ENCODE measurements at regions not wholly inside any gene's neighbourhood (a gene's known extent, or its start where the extent isn't known, plus 50 kb on each side); places are given as distances from the start of the nearest gene placed in this dataset.

- no peaks in the 10 kb centered on the region for H3K4me1 ChIP-seq (ENCODE audit: control insufficient read depth, insufficient read depth, low read length)
- DNase-seq: peak; percentile 58
- H3K27me3 ChIP-seq (ENCODE audit: control insufficient read depth, insufficient read depth, low read length): no peaks in the 10 kb centered on the region
- WGBS (ENCODE audit: insufficient coverage): 8% methylated on average over 3 of the region's 7 CpGs
- no peak overlapping the region for H3K4me3 ChIP-seq (ENCODE audit: low read length)
- H3K9me3 ChIP-seq (replicated peaks; ENCODE audit: control insufficient read depth, low read depth, low read length): no peaks in the 10 kb centered on the region
- no peak overlapping the region for H3K27ac ChIP-seq (ENCODE audit: low read length)
- H3K36me3 ChIP-seq (ENCODE audit: control insufficient read depth, insufficient read depth, low read length): no peaks in the 10 kb centered on the region
Measured at GRCh38 chr10:121352231-121352855, 245.9 kb downstream of the FGFR2 start.

- Histone ChIP-seq H3K4me3 (ENCODE audit: low read length) (no peak overlapping the region), H3K9me3 (replicated peaks; ENCODE audit: control insufficient read depth, low read depth, low read length) (no peaks in the 10 kb centered on the region), H3K27ac (ENCODE audit: low read length) (no peak overlapping the region), H3K27me3 (ENCODE audit: control insufficient read depth, insufficient read depth, low read length) (no peaks in the 10 kb centered on the region), H3K36me3 (ENCODE audit: control insufficient read depth, insufficient read depth, low read length) (no peaks in the 10 kb centered on the region), H3K4me1 (ENCODE audit: control insufficient read depth, insufficient read depth, low read length) (no peaks in the 10 kb centered on the region)
- 82% methylated on average over 4 of the region's 6 CpGs for WGBS (ENCODE audit: insufficient coverage)
- no peak for DNase-seq
Measured at GRCh38 chr10:121355161-121355560, 243.1 kb downstream of the FGFR2 start.

GRCh38 chr10:121356183-121356582 is 242.1 kb downstream of the FGFR2 start:
- H3K36me3 ChIP-seq (ENCODE audit: control insufficient read depth, insufficient read depth, low read length): no peaks in the 10 kb centered on the region
- H3K4me1 ChIP-seq (ENCODE audit: control insufficient read depth, insufficient read depth, low read length): no peaks in the 10 kb centered on the region
- no peaks in the 10 kb centered on the region for H3K27me3 ChIP-seq (ENCODE audit: control insufficient read depth, insufficient read depth, low read length)
- DNase-seq: no peak
- 89% methylated on average over 1 of the region's 2 CpGs for WGBS (ENCODE audit: insufficient coverage)
- no peak overlapping the region for H3K27ac ChIP-seq (ENCODE audit: low read length)
- no peaks in the 10 kb centered on the region for H3K9me3 ChIP-seq (replicated peaks; ENCODE audit: control insufficient read depth, low read depth, low read length)
- no peak overlapping the region for H3K4me3 ChIP-seq (ENCODE audit: low read length)

GRCh38 chr10:121357401-121357800 is 240.8 kb downstream of the FGFR2 start:
- no peaks in the 10 kb centered on the region for H3K36me3 ChIP-seq (ENCODE audit: control insufficient read depth, insufficient read depth, low read length)
- DNase-seq: no peak
- no peak overlapping the region for H3K27ac ChIP-seq (ENCODE audit: low read length)
- WGBS (ENCODE audit: insufficient coverage): 28% methylated on average over 6 of the region's 6 CpGs
- H3K9me3 ChIP-seq (replicated peaks; ENCODE audit: control insufficient read depth, low read depth, low read length): no peaks in the 10 kb centered on the region
- H3K27me3 ChIP-seq (ENCODE audit: control insufficient read depth, insufficient read depth, low read length): no peaks in the 10 kb centered on the region
- H3K4me1 ChIP-seq (ENCODE audit: control insufficient read depth, insufficient read depth, low read length): no peaks in the 10 kb centered on the region
- H3K4me3 ChIP-seq (ENCODE audit: low read length): no peak overlapping the region

- Histone ChIP-seq H3K4me3 (ENCODE audit: low read length) (no peak overlapping the region), H3K27me3 (ENCODE audit: control insufficient read depth, insufficient read depth, low read length) (no peaks in the 10 kb centered on the region), H3K4me1 (ENCODE audit: control insufficient read depth, insufficient read depth, low read length) (no peaks in the 10 kb centered on the region), H3K36me3 (ENCODE audit: control insufficient read depth, insufficient read depth, low read length) (no peaks in the 10 kb centered on the region), H3K9me3 (replicated peaks; ENCODE audit: control insufficient read depth, low read depth, low read length) (no peaks in the 10 kb centered on the region), H3K27ac (ENCODE audit: low read length) (no peak overlapping the region)
- 86% methylated on average over 5 of the region's 5 CpGs for WGBS (ENCODE audit: insufficient coverage)
- DNase-seq: no peak
Measured at GRCh38 chr10:121362026-121362425, 236.2 kb downstream of the FGFR2 start.

GRCh38 chr10:121365566-121365965 is 232.7 kb downstream of the FGFR2 start:
- H3K4me3 ChIP-seq (ENCODE audit: low read length): no peak overlapping the region
- H3K36me3 ChIP-seq (ENCODE audit: control insufficient read depth, insufficient read depth, low read length): no peaks in the 10 kb centered on the region
- DNase-seq: no peak
- no peaks in the 10 kb centered on the region for H3K9me3 ChIP-seq (replicated peaks; ENCODE audit: control insufficient read depth, low read depth, low read length)
- 84% methylated on average over 29 of the region's 29 CpGs for WGBS (ENCODE audit: insufficient coverage)
- peaks cover 3% of the 10 kb centered on the region for H3K27me3 ChIP-seq (ENCODE audit: control insufficient read depth, insufficient read depth, low read length)
- no peak overlapping the region for H3K27ac ChIP-seq (ENCODE audit: low read length)
- no peaks in the 10 kb centered on the region for H3K4me1 ChIP-seq (ENCODE audit: control insufficient read depth, insufficient read depth, low read length)

GRCh38 chr10:121368347-121369025 is 229.8 kb downstream of the FGFR2 start:
- Histone ChIP-seq H3K27ac (ENCODE audit: low read length) (no peak overlapping the region), H3K36me3 (ENCODE audit: control insufficient read depth, insufficient read depth, low read length) (no peaks in the 10 kb centered on the region), H3K27me3 (ENCODE audit: control insufficient read depth, insufficient read depth, low read length) (peaks cover 3% of the 10 kb centered on the region), H3K4me1 (ENCODE audit: control insufficient read depth, insufficient read depth, low read length) (no peaks in the 10 kb centered on the region), H3K9me3 (replicated peaks; ENCODE audit: control insufficient read depth, low read depth, low read length) (no peaks in the 10 kb centered on the region), H3K4me3 (ENCODE audit: low read length) (no peak overlapping the region)
- DNase-seq: peak; percentile 41
- 53% methylated on average over 6 of the region's 9 CpGs for WGBS (ENCODE audit: insufficient coverage)

- Histone ChIP-seq H3K27me3 (ENCODE audit: control insufficient read depth, insufficient read depth, low read length) (peaks cover 3% of the 10 kb centered on the region), H3K36me3 (ENCODE audit: control insufficient read depth, insufficient read depth, low read length) (no peaks in the 10 kb centered on the region), H3K4me1 (ENCODE audit: control insufficient read depth, insufficient read depth, low read length) (no peaks in the 10 kb centered on the region), H3K9me3 (replicated peaks; ENCODE audit: control insufficient read depth, low read depth, low read length) (no peaks in the 10 kb centered on the region), H3K27ac (ENCODE audit: low read length) (no peak overlapping the region), H3K4me3 (ENCODE audit: low read length) (no peak overlapping the region)
- peak; percentile 66 for DNase-seq
- WGBS (ENCODE audit: insufficient coverage): 20% methylated on average over 3 of the region's 3 CpGs
Measured at GRCh38 chr10:121369616-121370015, 228.6 kb downstream of the FGFR2 start.

- WGBS (ENCODE audit: insufficient coverage): no CpG with 5 or more reads among the region's 3 CpGs
- H3K4me1 ChIP-seq (ENCODE audit: control insufficient read depth, insufficient read depth, low read length): no peaks in the 10 kb centered on the region
- DNase-seq: no peak
- H3K4me3 ChIP-seq (ENCODE audit: low read length): no peak overlapping the region
- no peaks in the 10 kb centered on the region for H3K36me3 ChIP-seq (ENCODE audit: control insufficient read depth, insufficient read depth, low read length)
- peaks cover 3% of the 10 kb centered on the region for H3K27me3 ChIP-seq (ENCODE audit: control insufficient read depth, insufficient read depth, low read length)
- no peaks in the 10 kb centered on the region for H3K9me3 ChIP-seq (replicated peaks; ENCODE audit: control insufficient read depth, low read depth, low read length)
- no peak overlapping the region for H3K27ac ChIP-seq (ENCODE audit: low read length)
Measured at GRCh38 chr10:121371836-121372235, 226.4 kb downstream of the FGFR2 start.

GRCh38 chr10:121373411-121373810 is 224.8 kb downstream of the FGFR2 start:
- H3K4me3 ChIP-seq (ENCODE audit: low read length): no peak overlapping the region
- H3K4me1 ChIP-seq (ENCODE audit: control insufficient read depth, insufficient read depth, low read length): no peaks in the 10 kb centered on the region
- no peaks in the 10 kb centered on the region for H3K9me3 ChIP-seq (replicated peaks; ENCODE audit: control insufficient read depth, low read depth, low read length)
- DNase-seq: no peak
- H3K27ac ChIP-seq (ENCODE audit: low read length): no peak overlapping the region
- no peaks in the 10 kb centered on the region for H3K36me3 ChIP-seq (ENCODE audit: control insufficient read depth, insufficient read depth, low read length)
- peaks cover 3% of the 10 kb centered on the region for H3K27me3 ChIP-seq (ENCODE audit: control insufficient read depth, insufficient read depth, low read length)
- WGBS (ENCODE audit: insufficient coverage): 60% methylated on average over 1 of the region's 2 CpGs
